ENCODE measurements at regions not wholly inside any gene's neighbourhood (a gene's known extent, or its start where the extent isn't known, plus 50 kb on each side); places are given as distances from the start of the nearest gene placed in this dataset.

- TF ChIP-seq SPI1 (IDR thresholded peaks at IDR 0.05; ENCODE audit: borderline replicate concordance, low read depth) (no peak), GABPA (IDR thresholded peaks at IDR 0.05; ENCODE audit: low read depth) (no peak), POLR2AphosphoS5 (IDR thresholded peaks at IDR 0.05; ENCODE audit: low read depth) (no peak)
- TF ChIP-seq, protein P1, sequence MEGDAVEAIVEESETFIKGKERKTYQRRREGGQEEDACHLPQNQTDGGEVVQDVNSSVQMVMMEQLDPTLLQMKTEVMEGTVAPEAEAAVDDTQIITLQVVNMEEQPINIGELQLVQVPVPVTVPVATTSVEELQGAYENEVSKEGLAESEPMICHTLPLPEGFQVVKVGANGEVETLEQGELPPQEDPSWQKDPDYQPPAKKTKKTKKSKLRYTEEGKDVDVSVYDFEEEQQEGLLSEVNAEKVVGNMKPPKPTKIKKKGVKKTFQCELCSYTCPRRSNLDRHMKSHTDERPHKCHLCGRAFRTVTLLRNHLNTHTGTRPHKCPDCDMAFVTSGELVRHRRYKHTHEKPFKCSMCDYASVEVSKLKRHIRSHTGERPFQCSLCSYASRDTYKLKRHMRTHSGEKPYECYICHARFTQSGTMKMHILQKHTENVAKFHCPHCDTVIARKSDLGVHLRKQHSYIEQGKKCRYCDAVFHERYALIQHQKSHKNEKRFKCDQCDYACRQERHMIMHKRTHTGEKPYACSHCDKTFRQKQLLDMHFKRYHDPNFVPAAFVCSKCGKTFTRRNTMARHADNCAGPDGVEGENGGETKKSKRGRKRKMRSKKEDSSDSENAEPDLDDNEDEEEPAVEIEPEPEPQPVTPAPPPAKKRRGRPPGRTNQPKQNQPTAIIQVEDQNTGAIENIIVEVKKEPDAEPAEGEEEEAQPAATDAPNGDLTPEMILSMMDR (IDR thresholded peaks at IDR 0.05; ENCODE audit: insufficient read depth, low read length), result no peak
Measured at GRCh38 chr5:5888284-5888683, 465.8 kb downstream of the ICE1 start.

All from HL-60 (cell line).